HG03039 (cell line): ENCODE measurements at regions not wholly inside any gene's neighbourhood (a gene's known extent, or its start where the extent isn't known, plus 50 kb on each side); places are given as distances from the start of the nearest gene placed in this dataset.

ENCODE experiments used
- ATAC-seq: cut with Tn5 transposase; IDR thresholded peaks from one replicate; pipeline ENCODE4 v1.9.1; 2021; ENCODE audit warnings: mild to moderate bottlenecking, moderate library complexity; ENCODE audit not compliant: unreplicated experiment

DNA sequence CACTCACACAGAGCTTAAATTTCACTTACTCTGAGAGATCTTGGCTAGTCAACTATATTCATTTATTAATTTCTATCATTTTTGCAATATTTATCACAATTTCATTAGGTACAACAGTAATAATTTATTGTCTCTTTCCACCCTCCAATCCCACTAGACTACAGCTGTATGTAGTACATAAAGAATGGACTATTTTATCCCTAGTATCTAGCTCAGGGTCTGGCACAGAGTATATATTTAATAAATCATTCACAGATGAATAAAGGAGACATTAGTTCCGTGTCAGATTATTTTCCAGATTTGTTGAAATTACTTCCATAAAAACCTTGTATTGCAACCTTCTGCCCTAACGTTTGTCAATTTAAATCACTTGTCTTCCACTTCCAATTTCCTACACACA is 1781.1 kb upstream of the SEL1L start:
- ATAC-seq: no peak

DNA sequence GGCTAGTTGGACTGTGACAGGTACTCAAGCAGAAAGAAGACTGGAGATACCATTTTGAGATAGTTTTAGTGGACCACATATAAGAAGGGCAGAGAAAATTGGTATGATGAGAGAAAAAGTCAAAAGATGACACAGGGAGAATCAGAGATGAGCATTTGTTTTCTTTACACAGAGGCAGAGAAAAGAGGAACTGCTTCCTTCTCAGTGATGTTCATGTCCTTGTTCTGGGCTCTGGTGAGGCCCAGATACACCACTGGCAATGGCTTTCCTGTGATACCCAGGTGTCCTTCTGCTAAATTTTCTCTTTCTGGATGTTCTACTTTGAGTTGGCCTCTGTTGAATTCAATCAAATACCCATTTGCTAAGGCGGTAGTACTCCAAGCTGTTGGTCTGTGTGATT is 1782.7 kb upstream of the SEL1L start:
- ATAC-seq: no peak

DNA sequence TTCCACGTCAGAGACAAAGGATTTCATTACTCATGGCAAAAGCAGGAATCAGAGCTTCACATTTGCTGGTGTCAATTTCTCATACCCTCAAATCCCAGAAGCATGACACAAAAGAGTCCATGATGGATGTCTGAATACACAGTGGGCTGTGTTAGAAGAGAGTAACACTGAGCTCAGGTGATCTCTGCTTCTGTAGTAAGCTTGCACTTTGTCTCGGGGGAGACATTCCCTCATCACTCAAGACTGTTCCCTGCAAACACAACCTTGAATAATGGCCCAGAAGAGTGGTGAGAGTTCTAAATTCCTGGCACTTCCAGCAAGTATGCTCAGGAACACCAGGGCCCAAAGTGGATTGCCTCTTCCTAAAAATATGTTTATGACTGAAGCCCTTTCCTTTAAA is 1787.2 kb upstream of the SEL1L start:
- ATAC-seq: no peak

DNA sequence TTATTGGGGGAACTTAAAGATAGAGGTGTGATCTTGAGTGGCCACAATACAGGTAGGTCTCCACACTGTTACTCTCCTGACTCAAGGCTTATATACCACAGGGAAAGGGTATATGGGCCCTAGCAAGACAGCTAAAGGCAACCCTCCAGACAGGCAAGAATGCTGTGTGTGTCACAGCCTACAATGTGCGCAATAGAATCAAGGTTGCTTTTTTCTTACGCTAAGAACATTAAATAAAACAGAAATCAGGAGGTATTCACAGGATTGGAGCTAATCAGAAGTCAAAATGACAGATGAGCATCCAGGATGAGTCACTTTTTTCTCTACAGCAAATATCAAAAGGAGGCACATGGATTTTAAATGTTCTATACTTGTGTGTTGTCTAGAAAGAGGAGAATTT is 1797.9 kb upstream of the SEL1L start:
- ATAC-seq: no peak

DNA sequence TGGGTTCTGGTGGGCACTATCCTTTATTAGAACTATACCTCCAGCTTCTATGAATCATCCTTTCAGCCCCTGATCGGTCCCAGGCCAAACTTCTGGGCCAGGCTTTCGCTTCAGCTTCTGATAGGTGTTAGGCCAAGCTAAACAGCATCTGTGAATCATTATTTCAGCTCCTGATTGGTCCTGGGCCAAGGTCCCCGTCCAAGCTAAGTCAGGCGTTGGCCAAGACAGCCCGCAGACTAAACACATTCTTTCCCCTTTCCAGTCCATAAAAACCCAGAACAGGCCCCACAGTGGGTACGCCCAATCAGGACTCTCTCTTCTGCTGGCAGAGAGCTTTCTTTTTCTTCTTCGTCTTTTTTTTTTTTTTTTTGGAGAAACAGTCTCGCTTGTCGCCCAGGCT is 1808.9 kb upstream of the SEL1L start:
- ATAC-seq: no peak

DNA sequence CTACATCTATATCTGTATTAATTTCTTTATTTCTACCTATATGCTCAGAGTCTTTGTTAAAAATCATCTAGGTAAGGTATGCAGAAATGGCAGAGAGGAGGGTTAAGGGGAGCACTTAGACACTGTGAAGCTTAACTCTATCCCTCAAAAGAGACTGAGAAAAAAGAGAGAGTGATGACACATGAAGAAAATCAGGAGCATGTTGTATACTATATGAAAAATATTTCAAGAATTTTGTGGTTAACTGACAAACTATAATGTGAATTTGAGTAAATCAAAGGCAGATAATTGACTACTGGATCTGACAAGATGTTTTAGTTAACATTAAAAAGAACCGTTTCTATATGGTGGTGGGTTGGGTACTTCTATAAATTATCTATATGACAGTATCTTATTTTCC is 1814.2 kb upstream of the SEL1L start:
- ATAC-seq: no peak

DNA sequence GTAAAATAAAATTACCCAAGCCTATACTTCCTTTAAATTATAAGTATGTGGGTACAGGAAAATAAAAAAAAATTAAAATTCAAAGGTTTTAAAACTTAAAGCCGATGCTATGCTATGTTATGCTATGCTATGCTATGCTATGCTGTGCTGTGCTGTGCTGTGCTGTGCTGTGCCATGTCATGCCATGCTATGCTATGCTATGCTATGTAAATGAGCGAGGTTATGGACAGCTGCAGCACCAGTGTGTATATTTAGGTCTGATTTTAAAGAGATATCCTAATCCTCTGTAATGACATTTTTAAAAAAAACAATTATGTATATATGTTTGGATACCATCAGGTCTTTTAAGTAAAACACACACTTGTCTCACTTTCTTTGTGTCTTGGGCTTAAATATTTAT is 1822.0 kb upstream of the SEL1L start:
- no peak for ATAC-seq

DNA sequence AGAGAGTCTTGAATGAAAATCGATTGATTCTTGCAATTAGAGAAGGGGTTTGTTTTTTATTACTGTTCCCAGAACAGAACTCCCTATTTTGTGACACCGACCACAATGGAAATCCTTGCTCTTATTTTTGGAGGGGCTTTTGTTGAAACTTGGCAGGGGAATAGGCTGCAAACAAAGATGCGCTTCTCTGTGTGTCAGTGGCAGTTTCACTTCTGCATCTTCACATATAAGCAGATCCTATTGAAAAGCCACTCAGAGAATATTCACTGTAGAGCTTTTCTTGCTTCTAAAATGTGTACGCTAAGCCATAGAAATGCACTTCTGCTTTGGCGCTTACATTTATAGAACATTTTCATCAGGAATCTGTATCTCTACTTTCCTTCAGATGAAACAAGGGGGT is 1822.4 kb upstream of the SEL1L start:
- ATAC-seq: no peak

DNA sequence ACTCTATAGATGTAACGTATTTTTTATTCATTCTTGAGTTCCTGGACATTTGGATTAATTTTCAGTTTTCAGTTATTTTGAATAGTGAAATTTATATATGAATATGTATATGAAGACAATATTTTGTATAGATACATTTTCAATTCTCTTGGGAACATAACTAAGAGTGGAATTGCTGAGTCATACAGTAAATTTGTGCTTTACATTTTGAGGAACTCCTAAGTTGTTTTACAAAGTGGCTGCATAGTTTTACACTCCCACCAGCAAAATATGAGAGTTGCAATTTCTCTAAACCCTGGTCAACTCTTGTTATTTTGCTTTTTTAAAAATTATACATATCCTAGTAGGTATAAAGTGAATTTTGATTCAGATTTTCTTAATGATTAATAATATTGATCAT is 1838.6 kb upstream of the SEL1L start:
- ATAC-seq: no peak

DNA sequence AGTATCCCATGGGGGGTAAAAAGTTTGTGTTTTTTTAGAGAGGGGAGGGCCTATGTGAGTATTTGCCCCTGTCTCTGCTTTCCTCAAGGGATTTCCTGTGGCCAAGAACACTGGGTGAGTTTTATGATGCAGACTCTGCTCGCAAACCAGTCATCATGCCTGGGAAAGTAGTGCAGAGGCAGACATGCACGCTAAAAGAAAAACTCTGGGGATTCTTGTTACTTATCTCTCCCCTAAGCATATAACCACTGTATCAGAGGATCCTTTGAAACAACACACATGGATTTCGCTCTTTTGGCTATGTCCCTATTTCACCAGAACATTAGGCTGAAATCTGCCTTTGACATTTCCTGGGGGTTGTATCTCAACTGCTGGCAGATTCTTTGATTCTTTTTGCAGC is 1845.8 kb upstream of the SEL1L start:
- ATAC-seq: no peak

DNA sequence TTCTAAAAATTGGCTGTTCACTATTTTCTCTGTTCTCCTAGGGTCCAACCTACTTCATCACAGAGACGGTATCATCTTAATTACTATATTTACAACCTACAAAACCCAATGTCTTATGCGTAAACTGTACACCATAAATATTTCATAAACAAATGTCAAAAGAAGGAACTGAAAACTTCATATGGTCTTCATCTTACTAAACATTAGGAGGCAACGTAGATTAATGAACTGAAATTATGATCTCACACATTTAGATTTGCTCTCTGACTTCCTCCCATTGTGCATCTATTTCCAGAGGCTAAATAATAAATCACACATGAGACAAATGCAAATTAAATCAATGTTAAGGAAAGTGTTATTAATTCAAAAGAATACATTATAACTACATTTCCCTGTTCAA is 1850.6 kb upstream of the SEL1L start:
- ATAC-seq: no peak

DNA sequence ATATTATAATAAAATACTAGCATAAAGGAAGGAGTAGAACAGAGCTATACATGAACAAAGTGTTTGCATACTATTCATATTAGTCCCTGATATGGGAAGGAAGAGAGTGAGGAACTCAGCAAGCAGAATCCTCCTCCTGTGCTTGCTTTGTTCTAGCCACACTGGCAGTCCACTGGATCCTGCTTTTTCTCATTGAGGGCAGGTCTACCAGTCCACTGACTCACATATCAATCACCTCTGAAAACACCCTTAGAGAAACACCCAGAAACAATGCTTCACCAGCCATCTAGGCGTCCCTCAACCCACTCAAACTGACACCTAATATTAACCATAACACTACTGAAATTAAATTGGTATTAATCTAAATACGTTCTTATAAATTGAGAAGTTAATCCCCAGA is 1861.7 kb upstream of the SEL1L start:
- no peak for ATAC-seq

DNA sequence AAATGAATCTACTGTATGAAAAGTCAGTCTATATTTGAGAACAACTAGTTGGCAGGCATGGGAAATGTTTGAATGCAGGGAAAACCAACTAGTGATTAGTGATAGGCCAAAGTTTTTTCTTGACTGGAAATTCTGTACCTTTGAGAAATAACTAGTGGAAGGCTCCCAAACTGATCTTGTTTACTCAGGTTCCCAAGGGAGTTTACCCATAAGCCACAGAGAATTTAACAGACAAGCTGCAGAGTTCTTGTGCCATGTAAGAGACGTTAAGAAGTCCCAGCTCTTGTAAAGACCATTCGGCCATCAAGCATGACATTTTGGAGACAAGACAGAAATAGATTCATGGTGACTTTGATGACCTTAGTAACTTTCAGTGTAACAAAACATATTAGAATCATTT is 1882.8 kb upstream of the SEL1L start:
- no peak for ATAC-seq

DNA sequence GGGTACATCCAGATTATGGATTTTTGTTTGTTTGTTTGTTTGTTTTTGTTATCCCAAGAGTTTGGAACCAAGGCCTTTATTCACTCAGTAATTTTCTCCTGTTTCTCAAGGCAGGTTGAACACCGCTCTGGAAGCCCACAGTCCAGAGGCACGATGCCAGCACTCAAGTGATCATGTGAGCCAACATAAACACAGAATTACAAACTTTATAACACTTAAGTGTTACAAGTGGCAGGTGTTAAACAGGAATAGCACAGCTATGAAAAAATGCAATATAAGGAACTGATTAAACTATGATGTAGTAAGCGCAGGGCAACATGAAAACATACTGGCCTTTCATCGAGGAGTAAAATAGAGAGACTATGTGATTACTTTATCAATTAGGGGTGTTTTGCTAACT is 1885.8 kb upstream of the SEL1L start:
- no peak for ATAC-seq

DNA sequence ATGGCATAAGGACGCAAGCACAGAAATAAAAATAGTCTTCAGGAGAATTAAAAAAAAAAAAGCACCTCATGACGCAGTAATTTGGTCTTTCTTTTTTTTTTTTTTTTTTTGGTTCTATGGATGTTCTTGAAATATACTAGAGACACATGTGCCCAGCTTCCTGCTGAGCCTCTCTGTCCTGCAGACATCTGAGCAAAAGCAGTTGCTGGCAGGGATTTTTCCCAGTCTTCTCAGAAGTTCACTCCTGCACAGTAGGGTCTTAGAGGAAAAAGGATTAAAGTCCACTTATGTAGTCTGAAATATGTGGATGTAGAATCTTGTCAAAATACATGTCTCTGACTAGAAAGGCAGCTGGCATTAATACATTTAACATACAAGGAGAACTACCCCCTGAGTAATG is 1888.1 kb upstream of the SEL1L start:
- ATAC-seq: no peak

DNA sequence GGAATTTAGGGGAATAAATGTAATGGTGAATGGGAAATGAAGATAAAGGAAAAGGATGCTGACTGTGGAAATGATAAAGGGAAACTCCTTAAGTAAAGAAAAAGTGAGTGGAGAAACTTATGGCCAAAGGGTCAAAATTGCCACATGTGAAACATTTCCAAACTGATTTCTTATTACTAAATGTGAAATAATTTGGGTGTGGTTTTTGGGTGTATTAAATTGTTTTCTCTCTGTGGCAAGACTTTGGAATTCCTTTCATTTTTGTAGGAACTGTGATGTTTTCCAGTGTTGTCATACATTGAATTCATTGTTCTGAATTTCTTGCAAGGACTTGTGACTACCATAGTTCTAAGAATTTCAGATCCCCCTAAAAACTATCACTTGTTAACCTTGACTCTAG is 1891.5 kb upstream of the SEL1L start:
- no peak for ATAC-seq

DNA sequence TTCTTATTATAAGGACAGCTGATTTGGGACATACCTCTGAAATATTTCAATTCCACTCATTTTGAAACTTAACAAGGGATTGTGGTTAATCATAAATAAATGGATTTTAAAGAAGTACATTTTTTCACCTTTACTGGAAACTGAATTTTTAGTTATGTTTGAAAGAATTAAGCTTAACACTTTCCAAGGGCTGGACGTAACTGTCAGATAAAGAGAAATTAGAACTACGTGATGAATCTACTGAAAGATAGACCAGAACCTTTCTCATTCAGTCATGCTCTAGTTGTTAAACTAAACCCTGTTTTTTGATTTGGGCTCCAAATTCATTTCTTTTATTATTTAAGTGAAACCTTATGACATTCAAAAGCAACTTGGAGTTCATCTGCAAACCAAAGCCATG is 1892.1 kb upstream of the SEL1L start:
- no peak for ATAC-seq

DNA sequence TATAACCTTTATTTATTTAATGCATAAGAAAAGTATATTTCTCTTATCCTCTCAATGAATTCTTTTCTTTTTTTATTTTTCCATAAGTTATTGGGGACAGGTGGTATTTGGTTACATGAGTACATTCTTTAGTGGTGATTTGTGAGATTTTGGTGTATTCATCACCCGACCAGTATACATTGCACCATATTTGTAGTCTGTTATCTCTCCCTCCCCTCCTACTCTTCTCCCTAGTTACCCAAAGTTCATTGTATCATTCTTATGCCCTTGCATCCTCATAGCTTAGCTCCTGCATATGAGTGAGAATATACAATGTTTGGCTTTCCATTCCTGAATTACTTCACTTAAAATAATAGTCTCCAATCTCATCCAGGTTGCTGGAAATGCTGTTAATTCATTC is 1900.0 kb upstream of the SEL1L start:
- no peak for ATAC-seq

DNA sequence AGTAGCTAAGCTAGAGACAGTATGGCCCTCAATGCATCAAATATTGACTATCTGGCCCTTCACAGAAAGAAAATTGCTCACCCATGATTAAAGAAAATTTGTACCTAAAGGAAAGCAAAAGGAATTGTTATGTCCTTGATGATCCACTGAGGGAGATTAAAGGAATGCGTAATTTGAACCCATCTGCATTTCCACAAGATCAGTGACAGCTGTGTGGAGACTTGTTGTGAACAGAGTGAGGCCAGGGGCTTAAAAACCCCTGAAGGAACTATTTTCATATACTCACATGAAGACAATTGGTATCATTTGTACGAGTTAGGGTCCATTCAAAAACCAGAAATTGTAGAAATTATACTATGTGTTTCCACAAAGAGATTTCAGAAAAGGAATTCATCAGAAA is 1908.1 kb upstream of the SEL1L start:
- ATAC-seq: no peak

DNA sequence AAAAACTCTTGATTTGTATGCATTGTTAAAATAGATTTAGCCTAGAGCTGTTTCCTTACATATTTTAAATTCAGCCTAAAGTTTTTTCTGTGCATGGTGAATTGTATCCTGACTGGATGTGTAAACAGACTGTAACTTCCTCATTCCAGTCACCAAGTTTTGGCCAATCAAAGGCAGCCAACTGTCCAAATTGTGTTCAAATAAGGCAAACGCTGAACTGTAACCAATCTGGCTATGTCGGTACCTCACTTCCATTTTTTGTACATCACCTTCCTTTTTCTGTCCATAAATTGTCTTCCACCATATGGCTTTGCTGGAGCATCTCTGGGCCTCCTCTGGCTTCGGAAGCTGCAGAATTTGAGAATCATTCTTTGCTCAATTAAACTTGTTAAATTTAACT is 1921.9 kb upstream of the SEL1L start:
- ATAC-seq: no peak

DNA sequence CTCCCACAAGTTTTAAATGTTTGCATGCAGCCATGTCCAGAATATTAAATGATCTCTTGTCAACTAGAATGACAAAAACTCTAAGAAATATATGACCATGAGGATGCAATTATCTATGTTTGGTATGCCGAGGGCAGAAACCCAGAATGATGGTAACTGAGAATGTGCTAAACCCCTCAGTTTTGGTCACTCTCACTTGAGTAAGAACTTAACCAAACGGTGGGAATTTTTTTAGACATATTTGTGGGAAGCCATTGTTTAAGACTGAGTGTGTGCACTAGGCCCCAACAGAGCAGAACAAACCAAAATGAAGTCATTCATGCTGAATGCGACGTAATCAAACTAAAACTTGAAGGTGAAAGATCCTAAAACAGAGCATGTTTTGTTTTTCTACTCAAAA is 1927.9 kb upstream of the SEL1L start:
- ATAC-seq: no peak

DNA sequence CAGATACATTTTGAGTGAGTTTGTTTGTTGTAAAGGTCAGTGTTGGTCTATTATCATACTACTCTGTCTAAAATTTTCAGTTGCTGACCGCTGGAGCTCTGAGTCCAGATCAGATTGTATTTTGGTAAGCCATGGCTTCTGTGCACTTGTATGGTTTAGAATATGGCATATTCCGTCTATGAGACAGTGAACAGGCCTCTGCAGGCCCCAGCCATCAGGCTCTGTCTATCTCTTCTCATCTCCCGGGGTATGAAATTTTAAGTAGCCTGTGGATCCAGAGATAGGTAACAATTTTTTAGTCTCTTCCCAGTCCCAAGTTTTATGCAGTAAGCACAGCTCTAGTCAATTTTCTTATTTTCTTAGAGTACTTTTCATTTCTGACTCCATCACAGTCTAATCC is 1929.1 kb upstream of the SEL1L start:
- no peak for ATAC-seq

DNA sequence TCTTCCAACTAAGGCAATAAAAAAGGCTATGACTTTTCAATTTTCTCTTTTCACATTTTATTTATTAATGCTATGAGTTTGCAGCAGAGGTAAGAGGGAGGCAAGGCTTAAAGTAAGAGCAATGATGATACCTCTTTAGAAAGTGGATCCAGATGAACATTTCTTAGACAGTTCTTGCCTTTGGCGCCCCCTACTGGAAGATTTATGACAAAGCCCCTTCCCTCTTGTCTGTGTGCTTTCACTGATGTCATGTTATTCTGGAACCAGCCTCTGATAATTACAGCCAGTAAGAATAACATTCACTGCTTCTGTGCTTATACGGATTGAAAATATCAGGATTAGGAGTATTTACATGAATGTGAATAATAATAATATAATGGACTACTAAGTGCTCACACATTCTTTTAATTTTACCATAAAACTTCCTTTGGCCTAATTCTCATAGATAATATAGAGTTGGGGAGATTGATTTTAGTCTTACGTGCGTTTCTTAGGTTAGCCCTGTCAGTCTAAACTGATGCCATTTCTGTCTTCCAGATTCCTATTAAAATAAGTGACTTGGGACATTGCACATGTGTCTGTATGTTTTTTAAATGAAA is 1929.9 kb upstream of the SEL1L start:
- no peak for ATAC-seq

DNA sequence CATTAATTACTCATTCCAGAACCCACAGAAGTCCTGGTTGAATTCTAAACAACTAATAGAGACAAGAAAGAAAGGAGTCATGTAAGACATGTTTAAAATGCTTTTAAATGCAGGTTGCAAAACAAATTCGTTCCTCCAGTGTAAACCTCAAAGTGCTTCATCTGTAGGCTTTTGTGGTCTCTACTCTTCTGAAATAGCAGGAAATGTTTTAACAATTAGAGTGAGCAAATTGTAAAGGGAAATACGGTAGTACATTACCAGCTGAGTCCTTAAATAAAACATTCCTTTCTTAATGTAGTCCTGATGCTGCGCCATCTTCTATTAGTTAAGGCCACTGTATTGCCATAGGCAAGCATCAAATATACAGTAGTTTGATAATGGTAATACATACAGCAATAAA is 1934.2 kb upstream of the SEL1L start:
- ATAC-seq: no peak
